Ovary (tissue), 3 donors: ENCODE measurements at regions not wholly inside any gene's neighbourhood (a gene's known extent, or its start where the extent isn't known, plus 50 kb on each side); places are given as distances from the start of the nearest gene placed in this dataset.

Experiments used
- CTCF ChIP-seq, 3 donors: fragments of 450-650 bp in 2 of 3; fragments of 200-600 bp in 1 of 3; IDR thresholded peaks; one replicate each; pipeline versions ENCODE4 v1.5.1 to v1.8.0; 2016 to 2022; ENCODE audit warnings: antibody characterized with exemption in 3 of 3, mild to moderate bottlenecking in 1 of 3
- EP300 ChIP-seq: sonication (generic); formaldehyde crosslinking; IDR thresholded peaks from one replicate; pipeline ENCODE4 v1.6.1; 2017; ENCODE audit warnings: antibody characterized with exemption
- donor health status: DM: no; HTN: no; CAD: no.

- TF ChIP-seq CTCF (IDR thresholded peaks at IDR 0.05) (no peak), EP300 (no peak)
Measured at GRCh38 chrX:16063921-16064320, 59.4 kb upstream of the GRPR start.
